ENCODE measurements at regions not wholly inside any gene's neighbourhood (a gene's known extent, or its start where the extent isn't known, plus 50 kb on each side); places are given as distances from the start of the nearest gene placed in this dataset.

DNA sequence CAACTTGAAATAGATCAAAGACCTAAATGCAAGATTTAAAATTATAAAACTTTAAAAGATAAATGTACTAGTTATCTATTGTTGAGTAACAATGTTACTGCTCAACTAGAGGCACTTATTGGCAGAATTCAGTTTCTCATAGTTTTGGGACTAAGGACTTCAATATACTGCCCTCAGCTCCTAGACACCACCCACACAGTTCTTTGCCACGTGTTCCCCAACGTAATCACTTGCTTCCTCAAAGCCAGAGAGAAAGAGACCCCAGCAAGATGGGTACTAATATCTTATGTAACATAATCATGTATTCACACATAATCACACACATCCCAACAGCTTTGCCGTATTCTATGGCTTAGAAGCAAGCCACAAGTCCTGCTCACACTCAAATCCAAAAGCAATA is 50.3 kb upstream of the SLC22A16 start:
- H3K27me3 ChIP-seq (replicated peaks in 1 of 2; ENCODE audit: control insufficient read depth in 2 of 2, extremely low read depth in 1 of 2, insufficient read depth in 2 of 2, low read length in 1 of 2), result peaks cover 0 to 4% of the 10 kb centered on the region in 2 experiments
- H3K9me3 Mint-ChIP-seq, result no peaks in the 10 kb centered on the region
- H3K4me3 ChIP-seq (ENCODE audit: control insufficient read depth in 1 of 2, extremely low read depth in 1 of 2, low read length in 1 of 2), result no peak overlapping the region
- H3K9me3 ChIP-seq, result no peaks in the 10 kb centered on the region
- H3K36me3 ChIP-seq (ENCODE audit: control insufficient read depth in 2 of 2, extremely low read depth in 1 of 2, insufficient read depth in 1 of 2, low read length in 1 of 2), result no peaks in the 10 kb centered on the region
- no peaks in the 10 kb centered on the region for H3K4me1 Mint-ChIP-seq
- ChIA-PET POLR2A (interaction anchor here in 1 of 2 donors (0.7 kb wide), 1 partner anchor 322 kb away, joined by 7 read pairs; no protein-coding TSS in a partner anchor), CTCF (interaction anchor here (0.7 to 2.6 kb wide), 4 partner anchors 15 to 423 kb away, joined by 3 to 11 read pairs (median 4); no protein-coding TSS in a partner anchor)
- DNase-seq (no peak), ATAC-seq (replicated peaks in 1 of 4) (no peak)
- H3K4me3 Mint-ChIP-seq, result no peak overlapping the region
- WGBS (ENCODE audit: insufficient coverage), result 17% methylated on average over 2 of the region's 3 CpGs
- H3K36me3 Mint-ChIP-seq, result no peaks in the 10 kb centered on the region
- no peak overlapping the region for H3K27ac ChIP-seq (ENCODE audit: low read length)
- no peaks in the 10 kb centered on the region for H3K4me1 ChIP-seq (ENCODE audit: control insufficient read depth in 1 of 2, extremely low read depth in 1 of 2, insufficient read depth in 2 of 2, low read length in 2 of 2)
- peaks cover 0 to 7% of the 10 kb centered on the region in 2 donors for H3K27me3 Mint-ChIP-seq
- H3K27ac Mint-ChIP-seq, result no peak overlapping the region

All from T-cell (primary cell).